HG03097 (cell line): ENCODE measurements at regions not wholly inside any gene's neighbourhood (a gene's known extent, or its start where the extent isn't known, plus 50 kb on each side); places are given as distances from the start of the nearest gene placed in this dataset.
"Not testable (repeated sequence)": the region's sequence is repeated elsewhere in the genome, so short reads cannot be mapped to it uniquely, and the experiment has no call there.

Experiments
- ATAC-seq: cut with Tn5 transposase; IDR thresholded peaks from one replicate; pipeline ENCODE4 v1.9.1; 2021; ENCODE audit not compliant: unreplicated experiment, low FRiP score

DNA sequence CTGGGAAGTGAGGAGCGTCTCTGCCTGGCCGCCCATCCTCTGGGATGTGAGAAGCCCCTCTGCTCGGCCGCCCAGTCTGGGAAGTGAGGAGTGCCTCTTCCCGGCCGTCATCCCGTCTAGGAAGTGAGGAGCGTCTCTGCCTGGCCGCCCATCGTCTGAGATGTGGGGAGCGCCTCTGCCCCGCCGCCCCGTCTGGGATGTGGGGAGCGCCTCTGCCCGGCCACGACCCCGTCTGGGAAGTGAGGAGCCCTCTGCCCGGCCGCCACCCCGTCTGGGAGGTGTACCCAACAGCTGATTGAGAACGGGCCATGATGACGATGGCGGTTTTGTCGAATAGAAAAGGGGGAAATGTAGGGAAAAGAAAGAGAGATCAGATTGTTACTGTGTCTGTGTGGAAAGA lies 173.9 kb upstream of the PRSS1 start:
- not testable (repeated sequence) for ATAC-seq

DNA sequence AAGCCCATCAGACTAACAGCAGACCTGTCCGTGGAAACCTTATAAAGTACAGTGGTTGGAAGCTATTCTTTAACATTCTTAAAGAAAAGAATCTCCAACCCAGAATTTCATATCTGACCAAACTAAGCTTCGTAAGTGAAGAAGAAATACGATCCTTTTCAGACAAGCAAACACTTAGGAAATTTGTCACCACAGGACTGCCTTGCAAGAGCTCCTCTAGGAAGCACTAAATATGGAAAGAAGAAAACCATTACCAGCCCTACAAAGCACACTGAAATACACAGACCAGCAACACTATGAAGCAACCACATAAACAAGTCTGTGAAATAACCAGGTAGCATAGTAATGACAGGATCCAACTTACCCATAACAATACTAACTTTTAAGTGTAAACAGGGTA lies 177.7 kb upstream of the PRSS1 start:
- no peak for ATAC-seq

DNA sequence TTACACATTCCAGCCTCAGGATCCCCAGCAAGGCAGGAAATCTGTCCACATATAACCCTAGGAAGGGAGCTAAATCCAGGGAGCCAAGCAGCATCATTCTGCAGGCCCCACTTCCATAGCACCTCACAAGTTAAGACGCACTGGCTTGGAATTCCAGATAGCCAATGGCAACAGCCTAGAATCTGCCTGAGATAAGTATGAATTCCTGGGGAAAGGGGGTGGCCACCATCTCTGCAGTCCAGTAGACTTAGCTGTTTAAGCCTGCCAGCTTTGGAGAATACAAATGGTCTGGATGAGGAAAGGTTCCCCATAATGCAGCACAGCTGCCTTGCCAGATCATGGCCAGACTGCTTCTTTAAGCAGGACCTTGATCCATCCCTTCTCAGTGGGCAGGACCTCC lies 179.4 kb upstream of the PRSS1 start:
- ATAC-seq, result no peak

DNA sequence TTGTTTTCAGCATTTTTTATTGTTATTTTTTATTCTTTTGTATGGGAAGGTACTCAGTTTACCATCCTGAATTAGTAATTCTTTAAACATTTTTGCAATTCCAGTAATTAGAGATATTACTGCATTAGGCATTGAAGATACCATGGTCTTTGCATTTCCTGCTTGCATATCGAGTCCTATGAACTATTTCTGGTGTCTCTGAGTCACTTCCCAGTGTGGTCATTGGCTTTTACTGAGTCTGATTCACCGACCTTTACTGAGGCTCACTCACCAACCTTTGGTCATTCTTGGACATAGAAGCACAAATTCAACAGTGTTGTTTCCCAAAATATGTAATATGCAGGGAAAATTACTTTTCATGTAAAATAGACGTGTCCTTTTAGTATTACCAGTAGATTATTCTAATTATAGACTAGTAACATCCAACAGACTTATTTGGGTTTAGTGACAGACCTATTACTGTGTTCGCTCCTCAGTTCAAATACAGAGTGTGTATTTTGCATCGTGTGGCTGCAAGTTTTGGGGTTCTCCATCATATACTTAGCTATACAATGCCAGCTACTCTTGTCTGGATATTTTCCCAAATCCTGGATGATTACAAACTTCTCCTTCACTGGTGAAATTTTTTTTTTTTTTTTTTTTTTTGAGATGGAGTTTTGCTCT lies 180.7 kb upstream of the PRSS1 start:
- no peak for ATAC-seq

DNA sequence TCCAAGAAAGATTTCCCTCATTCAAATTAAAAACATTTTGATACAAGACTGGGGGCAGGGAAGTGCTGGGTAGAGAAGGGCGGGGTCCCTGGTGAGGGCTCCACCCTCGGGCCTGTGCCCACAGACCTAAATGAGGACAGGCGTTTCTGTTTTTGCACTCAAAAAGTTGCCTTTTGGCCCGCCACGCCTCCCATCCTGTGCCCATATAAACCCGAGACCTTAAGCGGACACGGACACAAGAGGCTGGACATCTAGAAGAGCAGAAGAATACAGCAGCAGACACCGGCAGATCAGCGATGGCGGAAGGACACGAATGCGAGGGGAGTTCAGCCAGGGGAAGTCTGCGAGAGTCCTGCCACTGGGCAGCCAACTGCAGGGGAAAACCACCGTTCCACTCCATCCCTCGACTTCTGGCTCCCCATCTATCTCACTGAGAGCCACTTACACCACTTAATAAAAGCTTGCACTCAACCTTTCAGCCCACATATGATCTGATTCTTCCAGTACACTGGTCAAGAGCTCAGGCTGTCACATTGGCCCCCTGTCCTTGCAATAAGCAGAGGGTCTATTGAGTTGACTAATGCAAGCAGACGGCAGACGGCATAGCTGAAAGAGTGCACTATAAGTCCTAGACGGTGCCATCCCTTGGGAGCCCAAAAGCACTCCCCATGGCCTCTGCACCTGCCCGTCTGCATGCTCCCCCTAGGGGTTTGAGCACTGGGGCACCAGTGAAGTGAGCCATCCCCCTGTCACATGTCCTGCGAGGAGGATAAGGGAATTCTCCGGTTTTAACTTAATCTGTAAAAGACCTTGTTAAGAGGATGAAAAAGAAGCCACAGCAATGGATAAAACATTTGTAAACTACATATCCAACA lies 181.8 kb upstream of the PRSS1 start:
- no peak for ATAC-seq

DNA sequence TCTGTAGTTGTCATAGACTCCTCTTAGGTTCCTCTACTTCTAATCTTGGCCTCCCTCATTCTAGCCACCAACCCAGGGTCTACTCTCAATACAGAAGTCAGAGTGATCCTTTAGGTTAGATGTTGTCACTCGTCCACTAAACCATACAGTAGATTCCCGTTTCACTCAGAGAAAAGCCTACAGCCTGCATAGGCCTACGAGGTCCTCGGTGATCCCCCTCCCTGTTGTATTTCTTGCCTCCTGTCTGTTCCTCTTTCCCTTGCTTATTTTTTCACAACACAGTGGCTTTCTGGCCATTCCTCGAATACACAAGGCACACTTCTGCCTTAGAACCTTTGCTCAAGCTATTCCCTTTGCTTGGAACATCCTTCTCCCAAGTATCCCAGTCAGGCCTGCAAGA lies 183.0 kb upstream of the PRSS1 start:
- ATAC-seq, result no peak

DNA sequence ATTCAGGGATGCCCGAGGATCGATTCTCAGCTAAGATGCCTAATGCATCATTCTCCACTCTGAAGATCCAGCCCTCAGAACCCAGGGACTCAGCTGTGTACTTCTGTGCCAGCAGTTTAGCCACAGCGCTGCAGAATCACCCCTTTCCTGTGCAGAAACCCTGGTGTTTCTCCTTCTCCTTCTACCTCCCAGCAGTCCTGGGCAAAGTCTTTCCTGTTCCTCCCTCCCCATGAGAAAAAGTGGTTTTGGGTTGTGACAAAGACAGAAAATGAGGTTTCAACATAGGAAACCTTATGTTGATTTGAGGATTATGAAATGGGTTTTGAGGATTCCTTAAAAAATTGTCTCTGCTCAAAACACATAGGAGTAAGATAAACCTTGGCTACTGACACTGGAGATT lies 185.1 kb upstream of the PRSS1 start:
- ATAC-seq, result not testable (repeated sequence)

DNA sequence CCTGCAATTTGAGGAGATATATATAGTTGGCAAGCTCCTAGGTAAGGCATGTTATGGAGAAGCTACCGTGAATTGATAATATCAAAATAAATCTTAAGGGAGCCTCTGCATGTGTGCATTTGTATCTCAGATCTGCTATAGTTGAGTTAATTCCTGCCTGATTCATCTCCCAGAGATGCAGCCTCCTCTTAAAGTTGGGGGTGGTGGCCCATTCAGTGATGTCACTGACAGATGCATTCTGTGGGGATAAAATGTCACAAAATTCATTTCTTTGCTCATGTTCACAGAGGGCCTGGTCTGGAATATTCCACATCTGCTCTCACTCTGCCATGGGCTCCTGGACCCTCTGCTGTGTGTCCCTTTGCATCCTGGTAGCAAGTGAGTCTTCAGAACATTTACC lies 185.8 kb upstream of the PRSS1 start:
- no peak for ATAC-seq

DNA sequence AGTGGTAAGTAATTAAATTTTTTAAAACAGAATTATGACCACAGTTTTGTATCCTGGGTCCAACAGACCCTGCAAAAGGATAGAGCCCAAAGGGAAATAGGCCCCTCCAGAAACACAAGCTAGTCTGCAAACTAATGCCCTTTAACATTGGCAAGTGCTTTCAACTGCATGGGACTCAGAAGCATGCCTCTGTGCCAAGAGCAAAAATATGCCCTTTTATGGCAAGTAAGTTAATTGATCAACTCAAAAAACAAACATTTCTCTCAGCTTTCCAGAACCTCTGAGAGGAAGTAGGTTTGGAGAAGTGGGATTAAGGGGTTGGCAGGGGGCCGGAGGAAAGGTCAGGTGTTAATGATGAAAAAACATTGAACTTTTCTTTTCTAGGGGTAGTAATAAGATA lies 186.6 kb upstream of the PRSS1 start:
- ATAC-seq, result no peak

DNA sequence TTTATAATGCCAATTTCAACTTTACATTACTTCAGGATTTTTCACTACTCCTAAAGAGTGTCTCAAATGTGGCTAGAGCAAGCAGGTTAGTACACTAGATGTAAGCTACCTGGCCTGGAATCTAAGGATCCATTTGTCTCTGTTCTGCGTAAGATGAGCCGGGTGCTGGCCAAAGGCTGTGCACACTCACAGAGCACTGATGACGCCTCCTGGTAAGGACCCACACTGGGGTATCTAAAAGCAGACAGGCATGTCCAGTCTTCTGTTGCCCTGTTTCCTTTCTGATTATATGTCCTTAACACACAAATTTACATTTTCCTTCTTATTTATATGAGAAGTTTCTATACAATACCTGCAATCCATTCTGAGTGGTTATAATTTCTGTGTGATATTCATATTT lies 187.9 kb upstream of the PRSS1 start:
- ATAC-seq, result not testable (repeated sequence)

DNA sequence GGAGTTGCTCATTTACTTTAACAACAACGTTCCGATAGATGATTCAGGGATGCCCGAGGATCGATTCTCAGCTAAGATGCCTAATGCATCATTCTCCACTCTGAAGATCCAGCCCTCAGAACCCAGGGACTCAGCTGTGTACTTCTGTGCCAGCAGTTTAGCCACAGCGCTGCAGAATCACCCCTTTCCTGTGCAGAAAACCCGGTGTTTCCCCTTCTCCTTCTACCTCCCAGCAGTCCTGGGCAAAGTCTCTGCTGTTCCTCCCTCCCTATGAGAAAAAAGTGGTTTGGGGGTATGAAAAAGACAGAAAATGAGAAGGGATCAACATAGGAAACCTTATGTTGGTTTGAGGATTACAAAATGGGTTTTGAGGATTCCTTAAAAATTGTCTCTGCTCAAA lies 188.5 kb upstream of the PRSS1 start:
- not testable (repeated sequence) for ATAC-seq

DNA sequence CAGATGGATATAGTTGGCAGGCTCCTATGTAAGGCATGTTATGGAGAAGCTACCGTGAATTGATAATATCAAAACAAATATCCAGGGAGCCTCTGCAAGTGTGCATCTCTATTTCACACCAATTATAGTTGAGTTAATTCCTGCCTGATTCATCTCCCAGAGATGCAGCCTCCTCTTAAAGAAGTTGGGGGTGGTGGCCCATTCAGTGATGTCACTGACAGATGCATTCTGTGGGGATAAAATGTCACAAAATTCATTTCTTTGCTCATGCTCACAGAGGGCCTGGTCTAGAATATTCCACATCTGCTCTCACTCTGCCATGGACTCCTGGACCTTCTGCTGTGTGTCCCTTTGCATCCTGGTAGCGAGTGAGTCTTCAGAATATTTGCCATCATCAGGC lies 189.1 kb upstream of the PRSS1 start:
- ATAC-seq, result no peak

DNA sequence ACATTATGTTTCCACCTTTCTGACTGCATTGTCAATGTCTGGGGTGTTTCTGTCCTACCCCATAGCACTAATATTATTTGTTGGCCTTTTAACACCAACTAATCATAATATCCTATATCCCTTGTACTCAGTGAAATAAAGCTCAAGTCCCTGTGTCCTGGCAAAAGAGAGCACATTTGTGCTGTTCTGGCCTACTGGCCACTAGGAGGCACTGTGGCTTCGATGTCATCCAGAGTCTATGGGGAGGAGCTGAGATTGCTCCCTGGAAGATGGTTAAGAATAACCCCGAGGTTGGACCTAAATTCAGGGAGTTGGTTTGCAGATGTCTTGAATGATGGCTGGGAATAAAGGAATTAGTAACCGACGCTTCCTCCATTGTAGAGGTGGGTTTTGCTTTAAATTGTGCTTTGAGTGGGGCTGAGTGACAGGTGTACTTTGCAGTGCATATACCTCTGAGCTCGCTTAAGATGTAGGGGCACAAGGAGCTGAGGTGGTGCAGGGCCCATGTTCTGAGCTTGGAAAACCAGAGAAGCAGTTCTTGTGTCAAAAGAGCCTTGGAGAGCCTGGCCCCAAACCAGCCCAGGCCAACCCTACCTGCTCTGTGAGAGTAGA lies 191.2 kb upstream of the PRSS1 start:
- ATAC-seq, result peak; percentile 86

DNA sequence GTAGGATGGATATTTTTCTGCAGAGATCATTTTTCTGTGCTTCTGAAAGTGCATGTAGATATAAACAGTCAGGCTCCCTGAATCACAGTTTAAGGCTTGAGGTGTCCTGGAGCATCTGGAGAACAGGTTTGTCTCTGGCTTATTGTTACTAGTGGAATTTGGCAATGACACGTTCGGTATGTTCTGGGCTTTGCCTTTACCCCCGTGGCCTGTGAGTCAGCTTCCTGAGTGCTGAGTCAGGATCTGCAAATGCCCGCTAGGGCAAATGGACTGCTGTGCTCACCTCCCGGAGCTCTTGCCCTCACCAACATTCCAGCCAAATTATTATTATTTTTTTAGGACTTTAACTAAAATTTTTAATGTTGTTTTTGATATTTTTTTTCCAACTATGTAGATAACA lies 192.5 kb upstream of the PRSS1 start:
- ATAC-seq, result no peak

DNA sequence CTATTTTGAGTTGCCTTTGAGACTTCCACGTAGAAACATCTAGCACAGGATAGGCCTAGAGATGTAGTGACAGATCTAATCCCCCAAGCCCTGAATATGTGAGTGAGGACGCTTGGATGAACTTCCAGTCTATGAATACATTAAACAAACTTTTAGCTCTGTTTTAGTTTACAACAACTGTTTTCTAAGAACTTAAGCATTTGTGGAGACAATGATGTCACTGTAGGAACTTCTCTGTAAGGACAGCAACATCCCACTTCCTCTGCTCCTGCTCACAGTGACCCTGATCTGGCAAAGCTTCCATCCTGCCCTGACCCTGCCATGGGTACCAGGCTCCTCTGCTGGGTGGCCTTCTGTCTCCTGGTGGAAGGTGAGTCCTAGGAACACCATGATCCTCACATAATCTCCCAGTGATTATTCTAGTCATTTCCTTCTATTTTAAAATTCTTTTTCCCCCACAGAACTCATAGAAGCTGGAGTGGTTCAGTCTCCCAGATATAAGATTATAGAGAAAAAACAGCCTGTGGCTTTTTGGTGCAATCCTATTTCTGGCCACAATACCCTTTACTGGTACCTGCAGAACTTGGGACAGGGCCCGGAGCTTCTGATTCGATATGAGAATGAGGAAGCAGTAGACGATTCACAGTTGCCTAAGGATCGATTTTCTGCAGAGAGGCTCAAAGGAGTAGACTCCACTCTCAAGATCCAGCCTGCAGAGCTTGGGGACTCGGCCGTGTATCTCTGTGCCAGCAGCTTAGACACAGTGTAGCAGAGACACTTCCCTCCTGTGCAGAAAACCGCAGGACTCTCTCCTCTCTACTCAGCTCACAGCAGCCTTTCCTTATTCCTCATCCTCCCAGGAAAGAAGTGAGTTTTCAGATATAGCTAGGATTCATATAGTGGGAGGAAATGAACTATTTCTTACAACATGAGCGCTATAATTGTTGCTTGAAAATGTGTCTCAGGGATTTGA lies 194.4 kb upstream of the PRSS1 start:
- no peak for ATAC-seq

DNA sequence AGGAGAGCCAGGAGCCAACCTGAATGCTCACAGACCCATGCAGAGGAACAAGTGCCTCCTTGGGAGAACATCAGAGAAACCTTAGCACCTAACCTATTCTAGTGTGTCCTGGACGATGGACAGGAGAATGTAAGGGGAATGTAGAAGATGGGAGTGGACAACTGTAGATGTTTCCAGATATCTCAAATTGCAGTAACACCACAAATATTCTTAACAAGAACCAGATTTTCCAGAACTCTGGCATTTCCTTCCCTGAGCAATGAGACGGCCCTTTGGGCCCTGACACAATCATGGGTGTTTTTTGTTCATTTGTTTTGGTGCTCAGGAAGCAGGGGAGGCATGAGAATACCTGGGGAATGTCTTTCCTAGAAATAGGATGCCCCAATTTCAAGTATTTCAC lies 196.1 kb upstream of the PRSS1 start:
- no peak for ATAC-seq

DNA sequence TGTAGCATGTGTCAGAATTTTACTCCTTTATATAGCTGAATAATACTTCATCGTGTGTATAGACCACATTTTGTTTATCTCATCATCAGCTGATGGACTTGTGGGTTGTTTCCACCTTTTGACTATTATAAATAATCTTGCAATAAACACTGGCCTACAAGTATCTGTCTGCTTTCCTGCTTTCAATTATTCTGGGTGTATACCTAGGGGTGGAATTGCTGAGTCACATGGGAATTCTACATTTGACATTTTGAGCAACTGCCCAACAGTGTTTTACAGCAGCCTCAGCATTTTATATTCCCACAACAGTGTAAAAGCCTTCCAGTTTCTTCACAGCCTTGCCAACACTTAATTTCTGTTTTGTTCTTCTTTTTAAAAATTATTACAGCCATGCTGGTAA lies 200.3 kb upstream of the PRSS1 start:
- ATAC-seq, result no peak

DNA sequence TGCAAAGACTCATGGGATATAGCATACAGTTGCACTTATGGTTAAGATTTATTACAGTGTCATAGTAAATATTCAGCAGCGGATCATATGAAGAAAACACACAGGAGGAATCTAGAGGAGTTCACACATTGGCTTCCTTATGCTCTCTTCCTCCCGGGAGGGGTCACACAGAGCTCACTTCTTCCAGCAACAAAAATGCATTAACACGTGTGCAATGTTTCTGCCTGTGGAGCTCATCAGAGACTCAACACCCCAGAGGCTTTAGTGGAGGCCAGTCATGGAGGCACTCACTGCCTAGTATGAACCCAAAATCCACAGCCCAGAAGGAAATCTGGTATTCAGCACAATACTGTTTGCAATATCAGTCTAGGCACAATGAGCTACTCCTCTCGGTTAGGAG lies 202.8 kb upstream of the PRSS1 start:
- ATAC-seq, result no peak

DNA sequence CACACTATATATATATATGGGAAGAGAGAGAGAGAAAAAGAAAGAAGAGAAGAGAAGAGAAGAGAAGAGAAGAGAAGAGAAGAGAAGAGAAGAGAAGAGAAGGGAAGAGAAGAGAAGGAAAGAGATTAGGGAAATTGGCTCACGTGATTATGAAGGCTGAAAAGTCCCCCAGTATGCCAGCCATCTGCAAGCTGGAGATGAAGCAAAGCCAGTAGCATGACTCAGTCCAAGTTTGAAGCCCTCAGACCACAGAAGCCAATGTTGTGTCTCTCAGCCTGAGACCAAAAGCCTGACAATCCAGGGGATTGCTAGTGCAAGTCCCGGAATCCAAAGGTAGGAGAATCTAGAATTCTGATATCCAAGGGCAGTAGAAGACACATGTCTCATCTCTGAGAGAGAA lies 206.3 kb upstream of the PRSS1 start:
- ATAC-seq, result no peak

DNA sequence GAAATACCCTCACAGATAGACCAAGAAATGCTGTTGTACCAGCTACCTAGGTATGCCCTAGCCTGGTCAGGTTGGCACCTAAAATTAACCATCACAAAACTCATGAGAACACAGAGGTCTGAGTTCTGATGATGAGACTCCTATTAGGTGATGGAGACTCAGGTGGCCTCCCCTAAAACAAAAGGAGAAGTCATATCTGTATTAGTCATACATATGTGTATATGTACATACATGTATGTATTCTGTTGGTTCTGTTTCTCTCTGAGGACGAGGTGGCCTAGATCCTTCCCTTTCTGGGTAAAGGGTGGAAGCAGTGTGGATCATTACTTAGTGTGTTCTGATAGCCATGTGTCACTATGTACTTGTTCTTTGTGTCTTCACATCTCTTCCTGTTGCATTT lies 207.2 kb upstream of the PRSS1 start:
- ATAC-seq, result no peak

DNA sequence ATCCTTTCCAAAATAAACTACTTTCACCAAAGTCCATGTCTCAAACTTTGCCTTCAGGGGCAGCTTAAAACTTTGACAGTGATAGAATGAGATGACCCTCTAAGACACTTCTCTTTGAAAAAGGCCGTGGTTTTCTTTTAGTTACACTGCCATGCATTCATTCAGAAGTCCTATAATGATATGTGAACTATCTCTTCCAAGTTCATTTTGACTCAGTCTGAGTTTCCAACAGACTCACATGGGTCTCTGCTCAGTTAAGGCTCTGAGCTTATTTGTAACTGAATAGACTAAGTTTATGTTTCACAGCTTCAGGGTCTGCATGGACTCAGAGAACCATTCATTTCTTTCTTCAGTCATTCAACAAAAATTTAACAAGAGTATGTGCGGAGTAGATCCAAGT lies 208.9 kb upstream of the PRSS1 start:
- no peak for ATAC-seq
